GM12878 (cell line): ENCODE measurements at regions not wholly inside any gene's neighbourhood (a gene's known extent, or its start where the extent isn't known, plus 50 kb on each side); places are given as distances from the start of the nearest gene placed in this dataset.

Source experiments
- ATAC-seq: fragments of 200-7000 bp; cut with Tn5 transposase; 3 replicates; pipeline ENCODE4 v1.9.1; 2020; ENCODE audit warnings: mild to moderate bottlenecking, moderate library complexity
- BruUV-seq: library from RNA; stranded (reverse); fragments of 400-500 nt; replicated peaks from 2 replicates; lab custom pipeline; 2021; lab: Mats Ljungman, UMichigan
- CTCF ChIA-PET: fragments of 300-600 bp; sonication (Branson Sonifier 250); formaldehyde crosslinking; extraction: SDS; loops from one replicate; lab custom pipeline; 2021; ENCODE audit warnings: inconsistent platforms; lab: Yijun Ruan, JAX
- POLR2A ChIA-PET: fragments of 350-600 bp; formaldehyde crosslinking; extraction: SDS; loops from one replicate; lab custom pipeline; 2021; ENCODE audit warnings: inconsistent platforms; lab: Charles Lee
- RAD21 ChIA-PET: fragments of 300-600 bp; sonication (Branson Sonifier 250); formaldehyde crosslinking; loops from one replicate; lab custom pipeline; 2023; ENCODE audit warnings: antibody characterized with exemption; ENCODE audit not compliant: unreplicated experiment; lab: Charles Lee
- SMC1A ChIA-PET: fragments of 300-600 bp; sonication (Branson Sonifier 250); formaldehyde crosslinking; loops from one replicate; lab custom pipeline; 2023; ENCODE audit not compliant: unreplicated experiment, uncharacterized antibody; lab: Charles Lee
- DNase-seq: peaks from one replicate; pipeline ENCODE4 v3.0.0-alpha.2; 2011; ENCODE audit warnings: low read depth, low spot score
- FAIRE-seq: peaks from 3 replicates; lab custom pipeline; 2011; peaks lifted over from hg19 to GRCh38; lab: Jason Lieb, UNC
- H2AFZ ChIP-seq: 2 replicates; pipeline ENCODE4 v1.6.0; 2011; ENCODE audit warnings: low read depth, low read length, control low read depth; ENCODE audit not compliant: control insufficient read depth
- H3K27ac ChIP-seq: 2 replicates; pipeline ENCODE4 v1.5.1; 2011; ENCODE audit warnings: control low read depth; ENCODE audit not compliant: control insufficient read depth, insufficient read depth
- H3K27me3 ChIP-seq, 2 experiments: replicated peaks in 1 of 2; 2 replicates each; pipeline versions ENCODE4 v1.6.0 to v1.6.1; 2011; ENCODE audit warnings: low read length in 1 of 2; ENCODE audit not compliant: control insufficient read depth in 2 of 2, insufficient read depth in 2 of 2
- H3K36me3 ChIP-seq, 2 experiments: 2 replicates each; pipeline ENCODE4 v1.5.1; 2011; ENCODE audit warnings: low read length in 1 of 2; ENCODE audit not compliant: control insufficient read depth in 2 of 2, insufficient read depth in 2 of 2
- H3K4me1 ChIP-seq: 2 replicates; pipeline ENCODE4 v1.6.1; 2011; ENCODE audit warnings: mild to moderate bottlenecking, low read length, moderate library complexity, mixed read lengths; ENCODE audit not compliant: control insufficient read depth, insufficient read depth
- H3K4me2 ChIP-seq: 2 replicates; pipeline ENCODE4 v1.6.0; 2011; ENCODE audit warnings: control low read depth; ENCODE audit not compliant: control insufficient read depth, insufficient read depth
- H3K4me3 ChIP-seq: fragments of 200-600 bp; sonication (generic); 2 replicates; pipeline ENCODE4 v1.5.1; 2016
- H3K79me2 ChIP-seq: 2 replicates; pipeline ENCODE4 v1.6.0; 2011; ENCODE audit warnings: low read length; ENCODE audit not compliant: control insufficient read depth, insufficient read depth
- H3K9ac ChIP-seq: 2 replicates; pipeline ENCODE4 v1.8.0; 2011; ENCODE audit warnings: low read length, control low read depth, mixed read lengths; ENCODE audit not compliant: control insufficient read depth, insufficient read depth
- H3K9me3 ChIP-seq: replicated peaks from 3 replicates; pipeline ENCODE4 v1.5.1; 2011; ENCODE audit warnings: mild to moderate bottlenecking, low read length; ENCODE audit not compliant: control insufficient read depth, insufficient read depth
- H4K20me1 ChIP-seq: 2 replicates; pipeline ENCODE4 v1.6.0; 2011; ENCODE audit not compliant: control insufficient read depth, insufficient read depth
- CBX5 ChIP-seq: sonication (generic); IDR thresholded peaks from 2 replicates; pipeline ENCODE4 v1.6.1; 2016; ENCODE audit warnings: low read depth, moderate library complexity, mild to moderate bottlenecking, inconsistent platforms
- CEBPB ChIP-seq, 2 experiments: fragments of 150-350 bp in 1 of 2; IDR thresholded peaks; 2 replicates each; pipeline ENCODE4 v1.6.1; 2012 to 2014; ENCODE audit warnings: low read depth in 2 of 2, low read length in 2 of 2, borderline replicate concordance in 1 of 2, inconsistent platforms in 1 of 2
- MEF2B ChIP-seq: fragments of 450-650 bp; IDR thresholded peaks from 2 replicates; pipeline ENCODE4 v1.6.1; 2018; ENCODE audit warnings: mild to moderate bottlenecking, moderate library complexity; ENCODE audit not compliant: partially characterized antibody, poor library complexity, severe bottlenecking
- MTA3 ChIP-seq: IDR thresholded peaks from 2 replicates; pipeline ENCODE4 v1.6.1; 2012; ENCODE audit warnings: low read length, inconsistent platforms, borderline replicate concordance
- NR2F1 ChIP-seq: fragments of 450-650 bp; conservative IDR thresholded peaks from 2 replicates; pipeline ENCODE4 v1.6.1; 2017; ENCODE audit warnings: mild to moderate bottlenecking
- PAX8 ChIP-seq: fragments of 450-650 bp; IDR thresholded peaks from 2 replicates; pipeline ENCODE4 v1.6.1; 2017; ENCODE audit warnings: mild to moderate bottlenecking, moderate library complexity
- SMARCA5 ChIP-seq: fragments of 450-650 bp; IDR thresholded peaks from 2 replicates; pipeline ENCODE4 v1.6.1; 2017; ENCODE audit warnings: mild to moderate bottlenecking
- STAT1 ChIP-seq: fragments of 450-650 bp; conservative IDR thresholded peaks from 2 replicates; pipeline ENCODE4 v1.6.1; 2014; ENCODE audit warnings: antibody characterized with exemption, mild to moderate bottlenecking
- WGBS: methylation state at CpG from one replicate; pipeline ENCODE4 v1.1.6; 2016; ENCODE audit warnings: low lambda C conversion rate; ENCODE audit not compliant: insufficient replicate concordance, insufficient coverage; ENCODE audit errors: missing lambda C conversion rate; 5-methylcytosine and 5-hydroxymethylcytosine counted together
- in situ Hi-C: fragments of 300-500 bp; cut with MboI; formaldehyde crosslinking; loops from 9 replicates; pipeline ENCODE4 v1.14.3; 2018; ENCODE audit warnings: mixed read lengths
- intact Hi-C: fragments of 100-400 bp; cut with micrococcal nuclease; formaldehyde crosslinking; loops from one replicate; pipeline ENCODE4 v1.14.2; 2022; ENCODE audit not compliant: unreplicated experiment
- TF ChIP-seq, protein P1 (sequence below): fragments of 450-650 bp; formaldehyde crosslinking; IDR thresholded peaks from 2 replicates; pipeline ENCODE4 v1.5.0; 2022; ENCODE audit warnings: mild to moderate bottlenecking, missing genetic modification characterization

DNA sequence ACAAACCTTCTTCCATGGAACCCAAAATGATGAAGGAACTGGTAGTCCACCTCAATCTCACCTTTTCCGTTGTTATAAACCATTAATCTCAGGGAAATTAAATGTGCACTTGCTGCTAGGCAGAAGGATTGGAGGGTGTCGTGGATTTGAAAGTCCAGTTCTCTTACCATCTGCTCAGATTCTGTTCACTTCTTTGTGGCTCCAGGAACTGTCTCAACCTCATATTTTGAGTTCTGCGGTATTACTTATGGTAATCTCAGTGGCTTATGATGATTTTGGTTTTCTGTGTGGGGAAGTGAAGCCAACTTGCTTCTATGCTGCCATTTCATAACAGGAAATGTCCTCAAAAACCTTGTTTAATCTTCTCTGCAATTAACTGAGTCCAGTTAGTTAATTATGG is 136.4 kb downstream of the CDC14C start:
- Histone ChIP-seq H3K27ac (no peak overlapping the region), H3K4me2 (no peak overlapping the region), H4K20me1 (no peaks in the 10 kb centered on the region), H3K9me3 (no peaks in the 10 kb centered on the region), H2AFZ (no peak overlapping the region), H3K36me3 (no peaks in the 10 kb centered on the region), H3K4me3 (no peak overlapping the region), H3K27me3 (no peaks in the 10 kb centered on the region), H3K4me1 (no peaks in the 10 kb centered on the region), H3K79me2 (no peaks in the 10 kb centered on the region), H3K9ac (no peak overlapping the region)
- TF ChIP-seq CEBPB (IDR thresholded peaks at IDR 0.05; ENCODE audit: borderline replicate concordance in 1 of 2, low read depth in 2 of 2, low read length in 2 of 2) (no peak), MEF2B (no peak), MTA3 (no peak), STAT1 (no peak), PAX8 (no peak), NR2F1 (no peak), CBX5 (no peak), SMARCA5 (no peak)
- TF ChIP-seq, protein P1, sequence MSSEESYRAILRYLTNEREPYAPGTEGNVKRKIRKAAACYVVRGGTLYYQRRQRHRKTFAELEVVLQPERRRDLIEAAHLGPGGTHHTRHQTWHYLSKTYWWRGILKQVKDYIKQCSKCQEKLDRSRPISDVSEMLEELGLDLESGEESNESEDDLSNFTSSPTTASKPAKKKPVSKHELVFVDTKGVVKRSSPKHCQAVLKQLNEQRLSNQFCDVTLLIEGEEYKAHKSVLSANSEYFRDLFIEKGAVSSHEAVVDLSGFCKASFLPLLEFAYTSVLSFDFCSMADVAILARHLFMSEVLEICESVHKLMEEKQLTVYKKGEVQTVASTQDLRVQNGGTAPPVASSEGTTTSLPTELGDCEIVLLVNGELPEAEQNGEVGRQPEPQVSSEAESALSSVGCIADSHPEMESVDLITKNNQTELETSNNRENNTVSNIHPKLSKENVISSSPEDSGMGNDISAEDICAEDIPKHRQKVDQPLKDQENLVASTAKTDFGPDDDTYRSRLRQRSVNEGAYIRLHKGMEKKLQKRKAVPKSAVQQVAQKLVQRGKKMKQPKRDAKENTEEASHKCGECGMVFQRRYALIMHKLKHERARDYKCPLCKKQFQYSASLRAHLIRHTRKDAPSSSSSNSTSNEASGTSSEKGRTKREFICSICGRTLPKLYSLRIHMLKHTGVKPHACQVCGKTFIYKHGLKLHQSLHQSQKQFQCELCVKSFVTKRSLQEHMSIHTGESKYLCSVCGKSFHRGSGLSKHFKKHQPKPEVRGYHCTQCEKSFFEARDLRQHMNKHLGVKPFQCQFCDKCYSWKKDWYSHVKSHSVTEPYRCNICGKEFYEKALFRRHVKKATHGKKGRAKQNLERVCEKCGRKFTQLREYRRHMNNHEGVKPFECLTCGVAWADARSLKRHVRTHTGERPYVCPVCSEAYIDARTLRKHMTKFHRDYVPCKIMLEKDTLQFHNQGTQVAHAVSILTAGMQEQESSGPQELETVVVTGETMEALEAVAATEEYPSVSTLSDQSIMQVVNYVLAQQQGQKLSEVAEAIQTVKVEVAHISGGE (CRISPR knock-in tag), result no peak
- DNase-seq, result no peak
- ChIA-PET POLR2A (no interaction called here), RAD21 (no interaction called here), SMC1A (no interaction called here), CTCF (no interaction called here)
- ATAC-seq, result no peak
- in situ Hi-C loops, result no loop called here
- FAIRE-seq, result no peak
- BruUV-seq, result no TSS peak
- 26% methylated on average over 3 of the region's 3 CpGs for WGBS
- intact Hi-C loops, result no loop called here
